Activated naive CD4-positive, alpha-beta T cell treated with anti-CD3 and anti-CD28 coated beads, Interleukin-2, amount 50 U/mL, for 24 hours (primary cell): ENCODE measurements at regions not wholly inside any gene's neighbourhood (a gene's known extent, or its start where the extent isn't known, plus 50 kb on each side); places are given as distances from the start of the nearest gene placed in this dataset.
"Not testable (repeated sequence)": the region's sequence is repeated elsewhere in the genome, so short reads cannot be mapped to it uniquely, and the experiment has no call there.

Experiments used
- H3K27ac Mint-ChIP-seq: one replicate; pipeline ENCODE4 v1.8.0; 2021; ENCODE audit warnings: mild to moderate bottlenecking, mixed read lengths
- H3K27me3 Mint-ChIP-seq: one replicate; pipeline ENCODE4 v1.8.0; 2021; ENCODE audit warnings: mixed read lengths
- H3K36me3 Mint-ChIP-seq: one replicate; pipeline ENCODE4 v1.8.0; 2021; ENCODE audit warnings: mixed read lengths
- H3K4me1 Mint-ChIP-seq: one replicate; pipeline ENCODE4 v1.8.0; 2021; ENCODE audit warnings: mixed read lengths
- H3K4me3 Mint-ChIP-seq: one replicate; pipeline ENCODE4 v1.8.0; 2021; ENCODE audit warnings: mild to moderate bottlenecking, mixed read lengths
- H3K9me3 Mint-ChIP-seq: one replicate; pipeline ENCODE4 v1.8.0; 2021; ENCODE audit warnings: mixed read lengths

DNA sequence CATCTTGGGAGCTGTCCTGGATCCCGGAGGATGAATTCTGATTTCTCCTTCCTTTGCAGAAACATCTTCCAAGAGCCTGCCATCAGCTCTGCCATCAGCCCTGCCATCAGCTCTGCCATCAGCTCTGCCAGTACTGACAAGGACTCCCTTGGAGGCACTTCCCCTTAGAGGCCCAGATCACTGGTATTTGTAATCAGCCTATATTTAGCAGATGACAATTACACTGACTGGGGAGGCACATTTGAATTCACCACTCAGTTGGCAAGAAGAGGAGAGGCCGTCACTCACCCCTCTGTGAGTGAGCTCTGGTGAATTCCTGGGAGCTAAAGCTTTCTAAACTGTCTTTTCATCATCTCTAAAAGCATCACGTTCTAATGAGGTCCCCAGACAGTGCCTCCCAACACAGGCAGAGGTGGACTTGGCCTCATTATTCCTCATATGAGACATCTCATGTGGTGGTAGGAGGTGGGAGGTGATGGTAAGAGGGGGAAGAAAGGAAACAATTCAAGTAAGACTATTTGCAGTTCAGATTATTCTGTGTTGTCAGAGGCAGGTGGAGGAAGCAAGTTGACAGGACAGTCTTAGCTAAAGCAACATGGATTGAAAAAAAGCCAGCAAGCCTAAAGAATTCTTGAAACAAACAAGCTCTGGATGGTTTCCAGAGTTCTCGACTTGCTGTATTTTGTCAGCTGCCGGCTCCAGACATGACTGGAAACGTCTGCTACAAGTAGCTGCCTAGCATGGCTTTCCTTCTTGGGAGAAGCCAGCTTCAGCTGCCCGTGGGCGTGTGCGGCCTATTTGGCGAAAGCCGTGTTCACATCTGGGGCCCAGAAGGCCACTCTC is 771.7 kb downstream of the TBC1D22A start:
- Mint-ChIP-seq H3K27me3 (no peaks in the 10 kb centered on the region), H3K4me3 (no peak overlapping the region), H3K9me3 (no peaks in the 10 kb centered on the region), H3K27ac (no peak overlapping the region), H3K4me1 (no peaks in the 10 kb centered on the region), H3K36me3 (no peaks in the 10 kb centered on the region)

DNA sequence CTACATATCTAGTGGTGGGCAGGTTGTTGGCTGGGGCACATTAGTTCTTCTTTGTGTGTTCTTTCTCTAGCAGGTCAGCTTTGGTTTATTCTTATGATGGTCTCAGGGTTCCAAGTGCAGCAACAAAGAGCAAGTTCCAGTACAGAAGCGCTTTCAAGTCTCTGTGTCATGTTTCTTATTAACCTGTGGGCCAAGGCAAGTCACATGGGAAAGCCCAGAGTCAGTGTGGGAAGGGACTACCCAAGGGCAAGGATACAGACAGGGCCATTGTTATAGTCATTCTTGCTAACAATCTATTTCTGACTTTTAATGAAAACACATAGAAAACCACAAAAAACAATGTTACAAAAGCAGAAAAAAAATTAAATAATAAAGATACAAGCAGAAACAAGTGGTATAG is 754.6 kb downstream of the TBC1D22A start:
- Mint-ChIP-seq H3K9me3 (no peaks in the 10 kb centered on the region), H3K36me3 (no peaks in the 10 kb centered on the region), H3K27ac (no peak overlapping the region), H3K27me3 (peaks cover 6% of the 10 kb centered on the region), H3K4me1 (no peaks in the 10 kb centered on the region), H3K4me3 (no peak overlapping the region)

DNA sequence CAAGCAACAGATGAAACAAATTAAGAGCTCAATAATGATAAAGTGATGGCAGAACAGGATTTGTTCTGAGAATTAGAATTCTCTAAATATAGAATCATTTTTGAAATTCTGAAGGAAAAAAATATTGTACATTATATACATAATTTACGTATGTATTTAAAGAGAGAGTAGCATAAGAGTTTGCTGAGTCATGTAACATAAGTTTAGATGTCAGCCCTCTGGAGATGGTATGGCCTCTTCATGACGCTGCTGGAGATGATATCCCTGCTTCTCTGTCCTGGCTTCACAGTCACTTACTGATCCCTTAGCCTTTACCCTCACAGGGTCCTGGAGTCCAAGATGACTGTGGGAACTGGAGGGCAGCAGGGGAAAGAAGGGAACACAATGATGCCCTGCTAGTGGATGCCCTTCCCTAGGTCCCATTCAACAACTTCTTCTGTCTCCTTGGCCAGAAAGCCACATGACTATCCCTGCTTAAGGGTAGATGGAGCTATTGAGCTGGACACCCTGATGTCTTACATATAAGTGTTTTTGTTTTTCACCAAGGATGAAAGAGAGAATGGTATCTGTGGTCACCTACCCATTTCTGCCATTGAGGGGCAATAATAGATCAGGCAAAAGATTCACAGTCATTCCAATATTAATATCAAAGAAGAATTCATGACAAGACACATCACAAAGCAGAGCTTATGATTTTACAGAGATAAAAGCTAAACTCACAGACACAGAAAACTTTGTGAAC is 753.1 kb downstream of the TBC1D22A start:
- Mint-ChIP-seq H3K27me3 (peaks cover 6% of the 10 kb centered on the region), H3K4me3 (no peak overlapping the region), H3K9me3 (peaks cover 4% of the 10 kb centered on the region), H3K4me1 (no peaks in the 10 kb centered on the region), H3K27ac (no peak overlapping the region), H3K36me3 (no peaks in the 10 kb centered on the region)

DNA sequence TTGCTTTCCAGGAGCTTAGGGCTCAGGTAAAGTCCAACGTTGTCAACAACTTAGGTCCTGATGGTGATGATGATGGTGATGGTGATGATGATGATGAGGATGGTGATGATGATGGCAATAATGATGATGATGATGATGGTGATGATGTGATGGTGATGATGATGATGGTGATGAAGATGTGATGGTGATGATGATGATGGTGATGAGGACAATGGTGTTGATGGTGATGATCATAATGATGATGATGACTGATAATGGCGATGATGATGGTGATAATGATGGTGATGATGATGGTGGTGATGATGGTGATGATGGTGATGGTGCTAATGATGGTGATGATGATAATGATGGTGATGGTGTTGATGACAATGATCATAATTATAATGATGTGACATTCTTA is 750.2 kb downstream of the TBC1D22A start:
- no peaks in the 10 kb centered on the region for H3K4me1 Mint-ChIP-seq
- peaks cover 7% of the 10 kb centered on the region for H3K9me3 Mint-ChIP-seq
- H3K27me3 Mint-ChIP-seq: peaks cover 4% of the 10 kb centered on the region
- no peak overlapping the region for H3K27ac Mint-ChIP-seq
- no peak overlapping the region for H3K4me3 Mint-ChIP-seq
- H3K36me3 Mint-ChIP-seq: no peaks in the 10 kb centered on the region

GRCh38 chr22:47504962-47505361 is 742.5 kb downstream of the TBC1D22A start:
- H3K9me3 Mint-ChIP-seq: peaks cover 9% of the 10 kb centered on the region
- H3K4me1 Mint-ChIP-seq: no peaks in the 10 kb centered on the region

GRCh38 chr22:47498969-47499495 is 736.6 kb downstream of the TBC1D22A start:
- peaks cover 16% of the 10 kb centered on the region for H3K9me3 Mint-ChIP-seq
- peaks cover 2% of the 10 kb centered on the region for H3K36me3 Mint-ChIP-seq
- H3K27me3 Mint-ChIP-seq: no peaks in the 10 kb centered on the region
- no peak overlapping the region for H3K27ac Mint-ChIP-seq
- peaks cover 18% of the 10 kb centered on the region for H3K4me1 Mint-ChIP-seq
- no peak overlapping the region for H3K4me3 Mint-ChIP-seq

More at GRCh38 chr22:47504962-47505361, 742.5 kb downstream of the TBC1D22A start:
- Mint-ChIP-seq H3K27ac (no peak overlapping the region), H3K4me3 (no peak overlapping the region), H3K36me3 (peaks cover 2% of the 10 kb centered on the region), H3K27me3 (peaks cover 1% of the 10 kb centered on the region)

- Mint-ChIP-seq H3K36me3 (peaks cover 2% of the 10 kb centered on the region), H3K27me3 (no peaks in the 10 kb centered on the region), H3K9me3 (peaks cover 23% of the 10 kb centered on the region), H3K27ac (no peak overlapping the region), H3K4me1 (peaks cover 29% of the 10 kb centered on the region), H3K4me3 (no peak overlapping the region)
These were observed 735.2 kb downstream of the TBC1D22A start for GRCh38 chr22:47497666-47498065.

DNA sequence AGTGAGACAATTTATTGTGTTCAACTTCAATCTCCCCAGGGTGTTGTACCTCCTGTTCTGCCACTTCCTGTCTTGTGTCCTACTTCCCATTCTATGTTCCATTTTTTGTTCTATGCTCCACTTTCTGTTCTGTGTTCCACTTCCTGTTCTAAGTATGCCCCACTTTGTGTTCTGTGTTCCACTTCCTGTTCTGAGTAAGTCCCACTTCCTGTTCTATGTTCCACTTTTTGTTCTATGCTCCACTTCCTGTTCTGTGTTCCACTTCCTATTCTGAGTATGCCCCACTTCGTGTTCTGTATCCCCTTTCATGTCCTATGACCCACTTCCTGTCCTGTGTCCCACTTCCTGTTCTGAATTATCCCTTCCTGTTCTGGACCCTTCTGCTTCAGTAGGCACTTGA is 732.7 kb downstream of the TBC1D22A start:
- peaks cover 21% of the 10 kb centered on the region for H3K9me3 Mint-ChIP-seq
- no peaks in the 10 kb centered on the region for H3K27me3 Mint-ChIP-seq
- H3K27ac Mint-ChIP-seq: peak overlapping the region; percentile 82
- H3K4me3 Mint-ChIP-seq: no peak overlapping the region
- no peaks in the 10 kb centered on the region for H3K36me3 Mint-ChIP-seq
- H3K4me1 Mint-ChIP-seq: peaks cover 29% of the 10 kb centered on the region

DNA sequence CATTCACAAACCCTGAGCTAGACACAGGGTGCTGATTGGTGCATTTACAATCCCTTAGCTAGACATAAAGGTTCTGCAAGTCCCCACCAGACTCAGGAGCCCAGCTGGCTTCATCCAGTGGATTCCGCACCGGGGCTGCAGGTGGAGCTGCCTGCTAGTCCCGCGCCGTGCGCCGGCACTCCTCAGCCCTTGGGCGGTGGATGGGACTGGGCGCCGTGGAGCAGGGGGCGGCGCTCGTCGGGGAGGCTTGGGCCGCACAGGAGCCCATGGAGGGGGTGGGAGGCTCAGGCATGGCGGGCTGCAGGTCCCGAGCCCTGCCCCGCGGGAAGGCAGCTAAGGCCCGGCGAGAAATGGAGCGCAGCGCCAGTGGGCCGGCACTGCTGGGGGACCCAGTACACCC is 725.7 kb downstream of the TBC1D22A start:
- not testable (repeated sequence) for H3K4me1 Mint-ChIP-seq, H3K27me3 Mint-ChIP-seq, H3K36me3 Mint-ChIP-seq, H3K4me3 Mint-ChIP-seq, H3K27ac Mint-ChIP-seq, H3K9me3 Mint-ChIP-seq

- no peaks in the 10 kb centered on the region for H3K4me1 Mint-ChIP-seq
- H3K27me3 Mint-ChIP-seq: peaks cover 6% of the 10 kb centered on the region
- no peaks in the 10 kb centered on the region for H3K9me3 Mint-ChIP-seq
- no peaks in the 10 kb centered on the region for H3K36me3 Mint-ChIP-seq
- no peak overlapping the region for H3K27ac Mint-ChIP-seq
- no peak overlapping the region for H3K4me3 Mint-ChIP-seq
These were observed 724.3 kb downstream of the TBC1D22A start for GRCh38 chr22:47486569-47487312.

GRCh38 chr22:47484960-47485569 is 722.6 kb downstream of the TBC1D22A start:
- Mint-ChIP-seq H3K4me3 (no peak overlapping the region), H3K27me3 (peaks cover 12% of the 10 kb centered on the region), H3K4me1 (no peaks in the 10 kb centered on the region), H3K9me3 (no peaks in the 10 kb centered on the region), H3K27ac (no peak overlapping the region), H3K36me3 (no peaks in the 10 kb centered on the region)

- Mint-ChIP-seq H3K36me3 (no peaks in the 10 kb centered on the region), H3K4me1 (peaks cover 17% of the 10 kb centered on the region), H3K9me3 (no peaks in the 10 kb centered on the region), H3K27ac (no peak overlapping the region), H3K4me3 (no peak overlapping the region), H3K27me3 (peaks cover 16% of the 10 kb centered on the region)
These were observed 713.8 kb downstream of the TBC1D22A start for GRCh38 chr22:47476231-47476630.

- Mint-ChIP-seq H3K27me3 (peaks cover 13% of the 10 kb centered on the region), H3K4me3 (peak overlapping the region; percentile 67)
These were observed 712.4 kb downstream of the TBC1D22A start for GRCh38 chr22:47474895-47475294.

DNA sequence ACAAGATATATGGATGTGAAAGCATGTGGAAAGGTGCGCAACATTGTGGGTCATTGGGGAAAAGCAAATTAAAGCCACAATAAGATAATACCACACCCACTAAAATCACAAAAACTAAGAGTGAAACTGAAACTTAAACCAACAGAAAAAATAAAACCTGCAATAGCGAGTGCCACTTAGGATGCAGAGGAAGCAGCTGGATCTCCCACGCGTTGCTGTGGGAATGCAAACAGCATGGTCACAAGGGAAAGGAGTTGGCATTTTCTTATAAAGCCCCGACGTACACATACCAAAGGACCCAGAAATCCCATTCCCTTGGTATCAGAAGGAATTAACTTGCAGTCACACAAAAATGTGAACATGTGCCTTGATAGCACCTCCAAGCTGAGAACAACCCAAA is 712.0 kb downstream of the TBC1D22A start:
- Mint-ChIP-seq H3K36me3 (no peaks in the 10 kb centered on the region), H3K4me1 (peaks cover 17% of the 10 kb centered on the region), H3K4me3 (peak overlapping the region; percentile 67), H3K27me3 (peaks cover 12% of the 10 kb centered on the region), H3K27ac (no peak overlapping the region), H3K9me3 (no peaks in the 10 kb centered on the region)

More at GRCh38 chr22:47474895-47475294, 712.4 kb downstream of the TBC1D22A start:
- Mint-ChIP-seq H3K27ac (no peak overlapping the region), H3K4me1 (peaks cover 17% of the 10 kb centered on the region), H3K36me3 (no peaks in the 10 kb centered on the region), H3K9me3 (no peaks in the 10 kb centered on the region)

DNA sequence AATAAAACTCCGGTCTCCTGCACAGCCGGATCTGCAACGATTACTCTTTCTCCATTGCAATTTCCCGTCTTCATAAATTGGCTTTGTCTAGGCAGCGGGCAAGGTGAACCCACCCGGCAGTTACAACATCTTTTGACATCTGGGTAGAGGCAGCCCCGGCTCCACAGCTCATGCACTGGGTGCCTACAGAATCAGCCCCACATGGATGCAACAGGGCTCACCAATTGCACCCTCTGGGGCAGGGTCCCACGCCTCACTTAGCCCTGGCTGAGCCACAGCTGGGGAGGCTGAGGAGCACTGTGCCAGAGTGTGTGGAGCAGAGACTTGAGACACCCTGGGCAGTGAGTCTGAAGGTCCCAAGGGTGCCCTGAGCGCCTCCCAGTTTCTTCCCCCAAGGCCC is 710.2 kb downstream of the TBC1D22A start:
- Mint-ChIP-seq H3K4me3 (no peak overlapping the region), H3K4me1 (peaks cover 17% of the 10 kb centered on the region), H3K9me3 (peaks cover under 1% of the 10 kb centered on the region), H3K36me3 (no peaks in the 10 kb centered on the region), H3K27ac (no peak overlapping the region), H3K27me3 (peaks cover 6% of the 10 kb centered on the region)
